GM19468 (cell line): ENCODE measurements at regions not wholly inside any gene's neighbourhood (a gene's known extent, or its start where the extent isn't known, plus 50 kb on each side); places are given as distances from the start of the nearest gene placed in this dataset.

Experiments used
- ATAC-seq: cut with Tn5 transposase; IDR thresholded peaks from one replicate; pipeline ENCODE4 v1.9.1; 2021; ENCODE audit warnings: mild to moderate bottlenecking, moderate library complexity, moderate number of reproducible peaks; ENCODE audit not compliant: unreplicated experiment; ENCODE audit errors: extremely low read depth

GRCh38 chr2:187976986-187977333 is 314.7 kb upstream of the GULP1 start:
- ATAC-seq = no peak

- ATAC-seq = no peak
Observed at GRCh38 chr2:187978356-187978755, 313.3 kb upstream of the GULP1 start.

GRCh38 chr2:187982668-187983067 is 309.0 kb upstream of the GULP1 start:
- peak; percentile 64 for ATAC-seq

DNA sequence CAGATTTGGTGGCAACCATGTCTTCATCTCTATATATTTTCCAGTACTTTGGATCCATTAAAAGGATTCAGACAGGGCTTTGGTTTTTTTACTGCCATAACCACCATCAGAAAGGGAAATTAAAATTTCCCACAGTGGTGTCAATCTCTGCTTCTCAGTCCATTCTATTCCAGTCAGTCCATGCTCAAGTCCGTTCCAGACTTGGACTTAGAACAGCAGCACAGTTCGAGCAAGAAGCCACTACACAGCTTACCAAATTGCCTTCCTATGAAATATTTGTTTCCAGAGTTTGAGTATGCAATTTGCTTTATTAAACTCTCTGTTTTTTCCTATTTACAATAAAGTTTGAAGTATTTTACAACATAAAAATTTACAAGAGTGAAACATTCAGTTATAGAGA is 306.5 kb upstream of the GULP1 start:
- no peak for ATAC-seq

- ATAC-seq = no peak
Observed at GRCh38 chr2:187985923-187986322, 305.8 kb upstream of the GULP1 start.

DNA sequence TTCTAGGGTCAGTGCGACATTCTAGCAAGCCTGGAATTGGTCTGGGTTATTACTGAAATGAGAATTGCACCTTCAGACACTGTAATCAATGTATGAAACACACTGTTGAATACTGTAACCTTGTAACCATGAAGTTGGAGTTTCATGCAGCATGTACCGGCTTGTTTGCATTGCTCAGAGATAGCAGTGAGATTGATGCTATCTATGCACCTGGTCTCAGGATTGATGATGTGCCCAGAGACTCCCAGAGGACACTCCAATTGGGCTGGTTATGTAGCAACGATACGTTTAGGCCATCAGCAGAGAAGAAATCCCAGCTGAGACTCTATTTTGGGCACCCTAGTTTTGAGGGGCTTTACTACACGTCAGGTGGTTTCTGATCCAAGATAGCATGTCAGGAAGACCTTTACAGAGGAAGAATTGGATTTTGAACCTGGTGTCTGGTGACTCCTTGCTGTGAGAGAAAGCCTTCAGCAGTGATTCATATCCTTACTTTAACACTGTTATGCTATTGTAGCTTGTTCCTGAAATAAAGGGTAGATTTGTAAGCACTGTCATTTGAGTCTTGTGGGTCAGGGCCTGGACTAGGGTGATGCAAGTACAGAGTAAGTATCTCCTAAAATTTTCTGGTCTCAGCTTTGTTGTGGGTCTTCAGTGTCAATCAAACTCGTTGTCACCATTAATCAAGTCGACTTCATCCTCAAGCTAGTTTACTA is 305.1 kb upstream of the GULP1 start:
- ATAC-seq = no peak

- no peak for ATAC-seq
Observed at GRCh38 chr2:187988348-187988747, 303.3 kb upstream of the GULP1 start.

- ATAC-seq = no peak
Observed at GRCh38 chr2:187989925-187990623, 301.6 kb upstream of the GULP1 start.

- no peak for ATAC-seq
Observed at GRCh38 chr2:187991389-187991788, 300.3 kb upstream of the GULP1 start.

- no peak for ATAC-seq
Observed at GRCh38 chr2:187994464-187995331, 297.0 kb upstream of the GULP1 start.

GRCh38 chr2:187995556-187995955 is 296.1 kb upstream of the GULP1 start:
- no peak for ATAC-seq

GRCh38 chr2:187996630-187997029 is 295.0 kb upstream of the GULP1 start:
- no peak for ATAC-seq

DNA sequence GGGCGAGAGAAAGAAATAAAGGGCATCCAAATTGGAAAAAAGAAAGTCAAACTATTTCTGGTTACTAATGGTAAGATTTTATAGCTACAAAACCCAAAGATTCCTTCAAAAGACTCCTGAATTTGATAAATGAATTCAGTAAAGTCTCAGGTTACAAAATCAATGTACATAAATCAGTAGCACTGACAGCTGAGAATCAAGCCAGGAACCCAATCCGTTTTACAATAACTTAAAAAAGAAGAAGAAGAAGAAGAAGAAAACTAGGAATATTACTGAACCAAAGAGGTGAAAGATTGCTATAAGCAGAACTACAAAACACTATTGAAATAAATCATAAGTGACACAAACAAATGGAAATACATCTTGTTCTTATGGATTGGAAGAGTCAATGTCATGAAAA is 291.5 kb upstream of the GULP1 start:
- no peak for ATAC-seq

GRCh38 chr2:188003800-188004199 is 287.9 kb upstream of the GULP1 start:
- ATAC-seq = no peak

GRCh38 chr2:188013767-188014166 is 277.9 kb upstream of the GULP1 start:
- ATAC-seq = no peak

- no peak for ATAC-seq
Observed at GRCh38 chr2:188016917-188017316, 274.8 kb upstream of the GULP1 start.

GRCh38 chr2:188022389-188022788 is 269.3 kb upstream of the GULP1 start:
- no peak for ATAC-seq

DNA sequence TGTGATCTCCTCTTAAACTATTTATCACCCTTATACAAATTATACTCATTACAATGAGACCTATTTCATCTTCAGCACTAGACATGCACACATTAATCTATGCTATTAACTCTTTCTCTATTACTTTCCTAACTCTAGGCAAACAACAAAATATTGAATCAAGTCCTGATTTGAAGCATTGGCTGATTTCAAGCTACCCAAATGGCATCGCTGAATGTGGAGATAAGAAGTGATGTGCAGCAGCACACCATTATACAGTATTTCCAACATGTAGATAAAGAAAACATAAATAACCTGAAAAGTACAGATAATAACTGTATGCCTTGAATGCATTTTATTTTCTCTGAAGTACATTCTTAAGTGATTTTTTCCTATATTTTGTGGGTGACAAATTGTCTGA is 268.6 kb upstream of the GULP1 start:
- ATAC-seq = no peak

- no peak for ATAC-seq
Observed at GRCh38 chr2:188024811-188025210, 266.9 kb upstream of the GULP1 start.

GRCh38 chr2:188028739-188029138 is 262.9 kb upstream of the GULP1 start:
- ATAC-seq = no peak

GRCh38 chr2:188032306-188032705 is 259.4 kb upstream of the GULP1 start:
- no peak for ATAC-seq
